Karpas-422 (cell line): ENCODE measurements at regions not wholly inside any gene's neighbourhood (a gene's known extent, or its start where the extent isn't known, plus 50 kb on each side); places are given as distances from the start of the nearest gene placed in this dataset.

Experiments used
- DNase-seq: peaks from one replicate; pipeline ENCODE4 v3.0.0-alpha.2; 2015
- H2AFZ ChIP-seq: fragments of 200-600 bp; sonication (generic); 2 replicates; pipeline ENCODE4 v1.6.1; 2014; ENCODE audit warnings: antibody characterized with exemption, low read length, mixed read lengths
- H3K27ac ChIP-seq: fragments of 200-600 bp; sonication (generic); 2 replicates; pipeline ENCODE4 v1.5.1; 2014; ENCODE audit warnings: mild to moderate bottlenecking, low read length, moderate library complexity
- H3K27me3 ChIP-seq: fragments of 200-600 bp; sonication (generic); 2 replicates; pipeline ENCODE4 v1.6.1; 2014; ENCODE audit warnings: low read length, mixed read lengths
- H3K36me3 ChIP-seq: fragments of 200-600 bp; sonication (generic); 2 replicates; pipeline ENCODE4 v1.6.1; 2014; ENCODE audit warnings: low read length, mixed read lengths; ENCODE audit not compliant: insufficient read depth
- H3K4me1 ChIP-seq: fragments of 200-600 bp; sonication (generic); 2 replicates; pipeline ENCODE4 v1.6.1; 2014; ENCODE audit warnings: mild to moderate bottlenecking, low read length, mixed read lengths
- H3K4me2 ChIP-seq: fragments of 200-600 bp; sonication (generic); 2 replicates; pipeline ENCODE4 v1.6.1; 2014; ENCODE audit warnings: low read length, low read depth, mild to moderate bottlenecking; ENCODE audit not compliant: poor library complexity, severe bottlenecking
- H3K4me3 ChIP-seq: fragments of 200-600 bp; sonication (generic); 2 replicates; pipeline ENCODE4 v1.5.1; 2014; ENCODE audit warnings: mild to moderate bottlenecking, antibody characterized with exemption, low read length, mixed read lengths
- H3K79me2 ChIP-seq: fragments of 200-600 bp; sonication (generic); 2 replicates; pipeline ENCODE4 v1.6.1; 2014; ENCODE audit warnings: mild to moderate bottlenecking, low read length, mixed read lengths
- H3K9ac ChIP-seq: fragments of 200-600 bp; sonication (generic); 2 replicates; pipeline ENCODE4 v1.6.0; 2014; ENCODE audit warnings: low read length
- H3K9me2 ChIP-seq: fragments of 200-600 bp; sonication (generic), shearing (Covaris generic); replicated peaks from 2 replicates; pipeline ENCODE4 v1.6.0; 2014; ENCODE audit warnings: mild to moderate bottlenecking, low read length, moderate library complexity; ENCODE audit not compliant: insufficient read depth
- H3K9me3 ChIP-seq: fragments of 300-700, 200-600 bp; sonication (generic); 2 replicates; pipeline ENCODE4 v1.6.1; 2014; ENCODE audit warnings: low read length, mixed read lengths
- H4K20me1 ChIP-seq: fragments of 200-600 bp; sonication (generic); 2 replicates; pipeline ENCODE4 v1.6.1; 2014; ENCODE audit warnings: mild to moderate bottlenecking, antibody characterized with exemption, low read length, low read depth; ENCODE audit not compliant: insufficient read depth

DNA sequence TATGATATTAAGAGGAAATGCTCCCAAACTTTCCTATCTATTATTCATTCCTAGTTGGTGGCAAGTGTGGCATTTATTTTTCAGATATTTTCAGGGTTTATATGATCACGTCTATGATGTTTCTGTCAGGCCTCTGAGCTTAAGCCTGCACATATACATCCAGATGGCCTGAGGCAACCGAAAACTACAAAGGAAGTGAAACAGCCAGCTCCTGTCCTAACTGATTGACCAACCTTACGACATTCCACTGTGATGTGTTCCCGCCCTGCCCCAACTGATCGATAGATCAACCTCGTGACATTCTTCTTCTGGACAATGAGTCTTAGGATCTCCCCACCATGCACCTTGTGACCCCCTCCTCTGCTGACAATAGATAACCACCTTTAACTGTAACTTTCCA is 67.6 kb upstream of the CTSO start:
- Histone ChIP-seq H3K9me3 (no peaks in the 10 kb centered on the region), H3K36me3 (no peaks in the 10 kb centered on the region), H3K79me2 (no peaks in the 10 kb centered on the region), H4K20me1 (no peaks in the 10 kb centered on the region), H3K4me1 (no peaks in the 10 kb centered on the region), H3K27ac (no peak overlapping the region), H2AFZ (no peak overlapping the region), H3K4me3 (no peak overlapping the region), H3K9me2 (no peaks in the 10 kb centered on the region), H3K4me2 (no peak overlapping the region), H3K9ac (no peak overlapping the region), H3K27me3 (no peaks in the 10 kb centered on the region; the same call in 1 of the 2 replicates)
- DNase-seq, result no peak

DNA sequence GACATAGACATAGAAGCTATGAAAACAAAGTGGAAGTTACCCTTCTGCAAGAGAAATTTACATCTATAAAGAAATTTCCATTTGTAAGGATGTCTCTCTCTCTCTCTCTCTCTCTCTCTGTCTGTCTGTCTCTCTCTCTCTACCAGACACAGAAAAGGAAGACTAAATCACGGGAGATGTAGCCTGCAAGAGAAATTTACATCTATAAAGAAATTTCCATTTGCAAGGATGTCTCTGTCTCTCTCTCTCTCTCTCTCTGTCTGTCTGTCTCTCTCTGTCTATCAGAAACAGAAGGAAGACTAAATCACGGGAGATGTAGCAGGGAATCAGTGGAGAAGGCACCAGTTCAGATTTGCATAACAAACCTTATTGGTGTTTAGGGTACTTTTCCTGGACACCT is 65.6 kb upstream of the CTSO start:
- H2AFZ ChIP-seq, result no peak overlapping the region
- H3K36me3 ChIP-seq, result no peaks in the 10 kb centered on the region
- no peak overlapping the region for H3K4me2 ChIP-seq
- H3K27me3 ChIP-seq, result no peaks in the 10 kb centered on the region; the same call in 1 of the 2 replicates
- no peaks in the 10 kb centered on the region for H3K9me3 ChIP-seq
- no peaks in the 10 kb centered on the region for H4K20me1 ChIP-seq
- no peaks in the 10 kb centered on the region for H3K79me2 ChIP-seq
- no peak for DNase-seq
- no peak overlapping the region for H3K9ac ChIP-seq
- H3K4me3 ChIP-seq, result no peak overlapping the region
- H3K9me2 ChIP-seq, result no peaks in the 10 kb centered on the region
- H3K4me1 ChIP-seq, result no peaks in the 10 kb centered on the region
- no peak overlapping the region for H3K27ac ChIP-seq

DNA sequence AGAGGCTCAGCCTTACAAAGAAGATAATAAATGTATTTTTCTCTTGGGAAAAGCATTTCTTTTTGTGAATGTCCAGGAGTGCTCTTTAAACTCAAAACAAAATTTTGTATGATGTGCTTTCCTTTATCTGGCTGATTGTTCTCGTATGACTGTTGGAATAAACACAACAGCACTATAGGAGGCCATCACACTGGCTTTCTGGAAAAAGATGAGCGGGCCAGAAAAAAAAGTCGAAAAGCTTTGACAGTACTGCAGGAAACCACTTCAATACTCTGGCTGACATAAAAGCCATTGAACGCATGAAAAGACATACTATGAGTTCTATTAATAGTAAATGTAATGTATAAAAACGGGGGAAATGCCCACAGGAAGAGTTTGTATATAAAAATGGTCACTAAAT is 64.7 kb upstream of the CTSO start:
- H3K4me1 ChIP-seq, result no peaks in the 10 kb centered on the region
- H3K9me3 ChIP-seq, result no peaks in the 10 kb centered on the region
- no peaks in the 10 kb centered on the region for H3K79me2 ChIP-seq
- no peak overlapping the region for H2AFZ ChIP-seq
- DNase-seq, result no peak
- no peaks in the 10 kb centered on the region; the same call in 1 of the 2 replicates for H3K27me3 ChIP-seq
- no peaks in the 10 kb centered on the region for H3K36me3 ChIP-seq
- no peaks in the 10 kb centered on the region for H4K20me1 ChIP-seq
- no peak overlapping the region for H3K27ac ChIP-seq
- no peak overlapping the region for H3K9ac ChIP-seq
- no peak overlapping the region for H3K4me3 ChIP-seq
- no peak overlapping the region for H3K4me2 ChIP-seq
- H3K9me2 ChIP-seq, result no peaks in the 10 kb centered on the region

DNA sequence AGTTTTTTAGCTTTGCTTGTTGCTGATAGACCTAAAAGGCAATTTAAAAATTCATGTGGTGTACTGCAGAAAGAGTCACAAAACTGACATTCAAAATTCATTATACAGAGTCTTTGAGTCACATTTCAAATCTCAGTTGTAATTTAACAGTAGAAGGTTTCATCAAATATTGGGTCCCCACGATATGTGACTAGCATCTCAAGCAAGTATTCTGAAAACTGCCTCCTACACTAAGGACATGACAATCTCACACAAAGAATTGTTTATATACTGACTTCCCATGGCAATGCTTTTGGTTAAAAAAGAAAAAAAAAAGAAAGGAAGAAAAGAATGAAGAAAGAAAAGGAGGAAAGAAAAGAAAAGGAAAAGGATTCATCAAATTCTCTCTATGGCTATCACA is 62.1 kb upstream of the CTSO start:
- no peaks in the 10 kb centered on the region for H3K9me2 ChIP-seq
- no peaks in the 10 kb centered on the region for H3K79me2 ChIP-seq
- no peaks in the 10 kb centered on the region for H3K36me3 ChIP-seq
- no peak overlapping the region for H3K27ac ChIP-seq
- no peak for DNase-seq
- H3K27me3 ChIP-seq, result no peaks in the 10 kb centered on the region
- no peaks in the 10 kb centered on the region for H3K4me1 ChIP-seq
- no peaks in the 10 kb centered on the region for H3K9me3 ChIP-seq
- H3K9ac ChIP-seq, result no peak overlapping the region
- H4K20me1 ChIP-seq, result no peaks in the 10 kb centered on the region
- H3K4me3 ChIP-seq, result no peak overlapping the region
- H3K4me2 ChIP-seq, result no peak overlapping the region
- H2AFZ ChIP-seq, result no peak overlapping the region

DNA sequence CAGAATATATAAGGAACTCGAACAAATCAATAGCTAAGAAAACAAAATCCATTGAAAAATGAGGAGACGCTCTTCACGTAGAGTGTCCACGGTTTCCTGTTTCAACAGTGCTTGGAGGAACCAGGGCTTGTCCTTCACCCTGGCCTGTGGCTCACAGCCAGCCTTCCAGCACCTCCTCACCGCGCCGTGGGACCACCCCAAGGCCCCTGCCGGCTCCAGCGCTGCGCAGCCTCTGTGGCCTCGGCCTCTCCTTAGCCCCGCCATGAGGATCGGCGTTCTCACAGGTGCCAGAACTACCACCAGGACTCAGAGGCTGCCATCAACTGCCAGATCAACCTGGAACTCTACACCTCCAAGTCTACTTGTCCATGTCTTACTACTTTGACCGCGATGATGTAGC is 52.5 kb upstream of the CTSO start:
- H3K9ac ChIP-seq, result no peak overlapping the region
- H3K4me3 ChIP-seq, result no peak overlapping the region
- H3K9me2 ChIP-seq, result no peaks in the 10 kb centered on the region
- H2AFZ ChIP-seq, result no peak overlapping the region
- no peaks in the 10 kb centered on the region for H3K9me3 ChIP-seq
- H3K27ac ChIP-seq, result no peak overlapping the region
- H3K79me2 ChIP-seq, result no peaks in the 10 kb centered on the region
- H3K4me2 ChIP-seq, result no peak overlapping the region
- H3K36me3 ChIP-seq, result no peaks in the 10 kb centered on the region
- H3K27me3 ChIP-seq, result no peaks in the 10 kb centered on the region
- no peaks in the 10 kb centered on the region for H3K4me1 ChIP-seq
- no peak for DNase-seq
- no peaks in the 10 kb centered on the region for H4K20me1 ChIP-seq
